Astrocyte of the cerebellum (primary cell): ENCODE measurements at regions not wholly inside any gene's neighbourhood (a gene's known extent, or its start where the extent isn't known, plus 50 kb on each side); places are given as distances from the start of the nearest gene placed in this dataset.

ENCODE experiments used
- DNase-seq: peaks from one replicate; pipeline ENCODE4 v3.0.0-alpha.2; 2011; ENCODE audit warnings: low read depth
- H3K4me3 ChIP-seq: 2 replicates; pipeline ENCODE4 v1.5.1; 2011; ENCODE audit warnings: mild to moderate bottlenecking, low read depth, low read length, moderate library complexity
- CTCF ChIP-seq: IDR thresholded peaks from 2 replicates; pipeline ENCODE4 v1.5.1; 2012; ENCODE audit warnings: low read length, low read depth, moderate library complexity, mild to moderate bottlenecking; ENCODE audit errors: missing control alignments
- in situ Hi-C: cut with HindIII; loops from 2 replicates; pipeline ENCODE4 v1.10.0; 2017; ENCODE audit warnings: low sequenced_read_pairs

GRCh38 chr5:30781643-30782042, 411.8 kb upstream of the CDH6 start:
- TF ChIP-seq CTCF, result no peak
- in situ Hi-C loops, result no loop called here
- DNase-seq, result no peak
- H3K4me3 ChIP-seq, result no peak overlapping the region

GRCh38 chr5:30768056-30768690, 425.3 kb upstream of the CDH6 start:
- in situ Hi-C loops, result no loop called here
- DNase-seq, result no peak
- H3K4me3 ChIP-seq, result no peak overlapping the region
- TF ChIP-seq CTCF, result no peak

- no peak for DNase-seq
- H3K4me3 ChIP-seq, result no peak overlapping the region
- in situ Hi-C loops, result no loop called here
- TF ChIP-seq CTCF, result no peak
These were observed 427.8 kb upstream of the CDH6 start for GRCh38 chr5:30765706-30766105.

GRCh38 chr5:30765227-30765626, 428.3 kb upstream of the CDH6 start:
- no peak overlapping the region for H3K4me3 ChIP-seq
- TF ChIP-seq CTCF, result no peak
- in situ Hi-C loops, result no loop called here
- peak; percentile 29 for DNase-seq

GRCh38 chr5:30764704-30765103, 428.8 kb upstream of the CDH6 start:
- TF ChIP-seq CTCF, result no peak
- DNase-seq, result no peak
- H3K4me3 ChIP-seq, result no peak overlapping the region
- in situ Hi-C loops, result no loop called here

- DNase-seq, result no peak
- H3K4me3 ChIP-seq, result no peak overlapping the region
- no peak for TF ChIP-seq CTCF
- in situ Hi-C loops, result no loop called here
These were observed 433.8 kb upstream of the CDH6 start for GRCh38 chr5:30759731-30760130.
